GM12891 (cell line): ENCODE measurements at regions not wholly inside any gene's neighbourhood (a gene's known extent, or its start where the extent isn't known, plus 50 kb on each side); places are given as distances from the start of the nearest gene placed in this dataset.

Source experiments
- POLR2A ChIP-seq: IDR thresholded peaks from 2 replicates; pipeline ENCODE4 v1.6.1; 2011; ENCODE audit warnings: low read depth, low read length, control low read depth
- POLR2AphosphoS5 ChIP-seq: IDR thresholded peaks from 2 replicates; pipeline ENCODE4 v1.6.1; 2011; ENCODE audit warnings: low read depth, low read length, control low read depth
- TAF1 ChIP-seq: IDR thresholded peaks from 2 replicates; pipeline ENCODE4 v1.6.1; 2011; ENCODE audit warnings: low read depth, low read length, control low read depth

GRCh38 chr2:6679471-6679870 lies 186.2 kb downstream of the CMPK2 start:
- TF ChIP-seq POLR2AphosphoS5 (no peak), POLR2A (no peak), TAF1 (no peak)
